Heart right ventricle (tissue), 16 donors: ENCODE measurements at regions not wholly inside any gene's neighbourhood (a gene's known extent, or its start where the extent isn't known, plus 50 kb on each side); places are given as distances from the start of the nearest gene placed in this dataset.

ENCODE experiments used
- ATAC-seq, 8 donors: fragments of 200-7000 bp; cut with Tn5 transposase; one replicate each; pipeline ENCODE4 v1.9.1; 2020; ENCODE audit warnings: mild to moderate bottlenecking in 8 of 8, moderate library complexity in 8 of 8, moderate number of reproducible peaks in 1 of 8
- DNase-seq, 2 donors: peaks; one replicate each; pipeline ENCODE4 v3.0.0-alpha.2; 2020
- H3K27ac ChIP-seq, 10 donors: fragments of 200-600 bp; sonication (generic) in 2 of 10; one replicate each; pipeline versions ENCODE4 v1.5.0 to v1.8.0; 2020 to 2022; ENCODE audit warnings: mild to moderate bottlenecking in 3 of 10
- H3K27me3 ChIP-seq, 7 donors: fragments of 200-600 bp; one replicate each; pipeline ENCODE4 v1.8.0; 2021 to 2022; ENCODE audit warnings: mild to moderate bottlenecking in 2 of 7
- H3K36me3 ChIP-seq, 9 donors: fragments of 200-600 bp; sonication (generic) in 1 of 9; one replicate each; pipeline versions ENCODE4 v1.5.0 to v1.8.0; 2020 to 2022; ENCODE audit warnings: mild to moderate bottlenecking in 2 of 9
- H3K4me1 ChIP-seq, 9 donors: fragments of 200-600 bp; sonication (generic) in 1 of 9; one replicate each; pipeline versions ENCODE4 v1.5.0 to v1.8.0; 2020 to 2022; ENCODE audit warnings: mild to moderate bottlenecking in 4 of 9
- H3K4me3 ChIP-seq, 10 donors: fragments of 200-600 bp; sonication (generic) in 2 of 10; one replicate each; pipeline versions ENCODE4 v1.5.0 to v1.8.0; 2020 to 2022; ENCODE audit warnings: mild to moderate bottlenecking in 7 of 10, moderate library complexity in 2 of 10
- H3K9me3 ChIP-seq, 11 donors: fragments of 200-600 bp in 10 of 11; sonication (generic) in 2 of 11; one replicate each; pipeline versions ENCODE4 v1.5.0 to v1.8.0; 2013 to 2022; ENCODE audit warnings: mild to moderate bottlenecking in 2 of 11, control low read depth in 1 of 11, moderate library complexity in 1 of 11
- CTCF ChIP-seq, 9 donors: fragments of 200-600 bp; sonication (generic) in 2 of 9; IDR thresholded peaks; one replicate each; pipeline versions ENCODE4 v1.5.0 to v1.8.0; 2021 to 2022; ENCODE audit warnings: antibody characterized with exemption in 9 of 9, mild to moderate bottlenecking in 5 of 9, moderate library complexity in 1 of 9
- WGBS, 2 donors: extraction: QIAGEN DNeasy Blood & Tissue Kit; methylation state at CpG; one replicate each; pipeline ENCODE4 v1.1.7; 2013; ENCODE audit warnings: inconsistent platforms in 1 of 2; 5-methylcytosine and 5-hydroxymethylcytosine counted together
- intact Hi-C, 10 donors: fragments of 100-400 bp; cut with DNase I; formaldehyde crosslinking; loops; one replicate each; pipeline versions ENCODE4 v1.11.1 to v1.14.2; 2022
- donor health status: Arrhythmogenic right ventricular cardiomyopathy.
- donor health status: ischemic (EF 13 %, LVEDD 7.1; RV severe dilation, severe dysfunction).
- donor health status: healthy with polysubstance abuse.
- donor health status: DM: no; HTN: yes; CAD: no.
- donor health status: DM: no; HTN: no; CAD: no.
- donor health status: ischemic (EF 25% LVEDD 6.9; RV normal size, moderate dysfunction).
- donor health status: ischemic (EF 25% LVEDD 5.7; RV mildly dilated, moderate dysfunction).
- donor health status: healthy.
- donor health status: DM: yes; HTN: yes; CAD: no.
- donor health status: Ischemic cardiomyopathy.
- donor health status: ischemic (EF 35%, LVEDD 5.7; RV mildly dilated, moderate dysfunction).
- donor health status: nonischemic (EF 11% LVEDD 7.7; RV severe dilation, severe dysfunction).
- donor health status: DM: yes; HTN: yes; CAD: no.
- donor health status: PGD.
- donor health status: ischemic (EF 29% LVEDD 5.4; RV normal size, mild dysfunction).
- donor health status: nonischemic (EF 23%, LVEDD 6.1; RV moderate dilation, normal function).

DNA sequence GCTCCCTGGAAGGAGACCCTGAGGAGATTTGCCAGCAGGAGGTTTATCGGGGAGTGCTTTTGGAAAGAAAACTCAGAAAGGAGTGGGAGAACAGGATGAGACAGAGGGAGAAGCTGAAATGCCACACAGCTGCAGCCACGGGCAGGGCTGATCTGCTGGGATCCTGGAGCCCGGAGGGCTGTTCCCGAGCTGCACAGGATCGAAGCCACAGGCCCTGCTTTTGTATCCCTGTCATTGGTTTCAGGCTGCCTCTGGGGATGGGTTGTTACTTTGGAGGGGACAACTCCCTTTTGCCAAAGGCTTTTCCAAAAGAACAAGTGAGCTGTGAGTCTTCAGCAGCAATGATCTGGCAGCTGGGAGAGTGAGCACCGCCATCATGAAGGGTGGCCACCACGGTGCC lies 152.5 kb upstream of the PTCH1 start:
- Histone ChIP-seq H3K9me3 (no peaks in the 10 kb centered on the region), H3K4me3 (no peak overlapping the region), H3K27me3 (peaks cover 0 to 25% (median 15%) of the 10 kb centered on the region in 7 donors), H3K27ac (no peak overlapping the region), H3K4me1 (no peaks in the 10 kb centered on the region), H3K36me3 (no peaks in the 10 kb centered on the region)
- 57 to 65% methylated on average over 7 of the region's 7 CpGs for WGBS, 2 donors
- intact Hi-C loops, result no loop called here
- ATAC-seq, result no peak
- TF ChIP-seq CTCF (IDR thresholded peaks at IDR 0.05), result no peak
- DNase-seq, result no peak

DNA sequence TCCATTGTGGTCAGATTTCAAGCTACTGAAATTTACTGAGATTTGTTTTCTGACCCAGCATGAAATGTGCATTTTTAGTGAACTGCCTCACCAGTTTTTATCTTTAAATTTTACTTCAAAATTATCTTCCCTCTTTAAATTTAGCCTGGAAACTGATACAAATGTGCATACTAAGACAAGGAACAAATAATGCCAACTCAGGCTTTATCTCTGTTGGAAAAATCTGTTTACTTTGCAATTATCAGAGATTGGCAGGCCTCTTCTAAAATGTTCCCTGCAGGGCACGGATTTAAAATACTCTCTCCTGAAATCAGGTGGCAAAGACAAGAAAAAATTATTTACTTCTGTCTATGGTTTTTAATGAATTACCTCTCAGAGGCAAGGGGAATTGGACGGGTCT lies 151.0 kb upstream of the PTCH1 start:
- no peak overlapping the region for H3K4me3 ChIP-seq
- no peaks in the 10 kb centered on the region for H3K4me1 ChIP-seq
- H3K9me3 ChIP-seq, result no peaks in the 10 kb centered on the region
- H3K27me3 ChIP-seq, result peaks cover 0 to 25% (median 15%) of the 10 kb centered on the region in 7 donors
- no peak for TF ChIP-seq CTCF (IDR thresholded peaks at IDR 0.05)
- H3K36me3 ChIP-seq, result no peaks in the 10 kb centered on the region
- ATAC-seq (no peak), DNase-seq (no peak)
- no peak overlapping the region for H3K27ac ChIP-seq
- WGBS, 2 donors, result 58 to 66% methylated on average over 2 of the region's 2 CpGs
- intact Hi-C loops, result no loop called here

GRCh38 chr9:95666785-95667155 lies 150.0 kb upstream of the PTCH1 start:
- TF ChIP-seq CTCF (IDR thresholded peaks at IDR 0.05), result no peak
- WGBS, 2 donors, result 42 to 46% methylated on average over 4 of the region's 4 CpGs
- no peaks in the 10 kb centered on the region for H3K4me1 ChIP-seq
- H3K4me3 ChIP-seq, result no peak overlapping the region
- H3K9me3 ChIP-seq, result peaks cover 0 to 2% (median 0%) of the 10 kb centered on the region in 11 donors
- no peaks in the 10 kb centered on the region for H3K36me3 ChIP-seq
- peaks cover 0 to 25% (median 15%) of the 10 kb centered on the region in 7 donors for H3K27me3 ChIP-seq
- DNase-seq, result no peak
- no peak for ATAC-seq
- intact Hi-C loops, result no loop called here
- no peak overlapping the region for H3K27ac ChIP-seq

DNA sequence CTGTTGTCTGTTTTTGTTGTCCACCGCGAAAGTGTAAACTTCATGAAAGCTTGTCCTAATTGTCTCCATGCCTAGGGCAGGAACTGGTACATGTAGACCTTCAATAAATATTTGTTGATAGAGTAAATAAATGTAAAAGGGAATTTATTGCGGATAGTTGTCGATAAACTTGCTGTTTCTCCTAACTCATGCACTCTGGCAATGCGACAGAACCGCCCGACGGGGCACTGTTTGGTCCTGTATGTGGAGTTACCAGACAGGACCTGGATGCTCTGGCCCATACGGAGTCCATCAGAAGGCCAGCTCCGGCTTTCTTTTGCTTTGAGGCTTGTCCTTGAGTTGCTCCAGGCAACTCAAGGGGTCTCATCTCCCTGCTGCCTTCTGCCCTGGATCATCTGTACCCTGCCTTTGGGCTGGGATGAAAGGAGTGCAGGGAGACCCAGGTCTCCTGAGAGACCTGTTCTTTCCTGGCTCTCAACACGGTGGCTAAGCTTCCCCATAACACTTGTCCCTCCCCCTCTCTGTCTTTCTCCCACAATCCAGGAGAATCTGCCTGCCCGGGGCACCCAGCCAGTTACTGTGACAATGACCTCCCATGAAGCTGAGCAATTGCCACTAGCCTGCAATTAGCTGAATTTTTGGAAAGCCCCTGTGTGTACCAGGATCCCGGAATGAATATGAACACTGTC lies 149.5 kb upstream of the PTCH1 start:
- Histone ChIP-seq H3K27me3 (peaks cover 0 to 25% (median 15%) of the 10 kb centered on the region in 7 donors), H3K4me1 (no peaks in the 10 kb centered on the region), H3K27ac (no peak overlapping the region), H3K36me3 (no peaks in the 10 kb centered on the region), H3K9me3 (peaks cover 0 to 3% (median 0%) of the 10 kb centered on the region in 11 donors), H3K4me3 (no peak overlapping the region)
- intact Hi-C loops, result no loop called here
- no peak for TF ChIP-seq CTCF (IDR thresholded peaks at IDR 0.05)
- 76 to 80% methylated on average over 13 of the region's 13 CpGs for WGBS, 2 donors
- ATAC-seq, result no peak
- no peak for DNase-seq
